Uterus (tissue), 3 donors: ENCODE measurements at regions not wholly inside any gene's neighbourhood (a gene's known extent, or its start where the extent isn't known, plus 50 kb on each side); places are given as distances from the start of the nearest gene placed in this dataset.

ENCODE experiments used
- DNase-seq, 2 donors: peaks; one replicate each; pipeline ENCODE4 v3.0.0-alpha.2; 2019 to 2020
- H3K27ac ChIP-seq, 2 donors: fragments of 200-600 bp; sonication (generic); 1 replicate in 1 of 2; 2 replicates in 1 of 2; pipeline ENCODE4 v1.5.1; 2016 to 2018
- H3K27me3 ChIP-seq, 2 donors: fragments of 200-600 bp; sonication (generic); one replicate each; pipeline ENCODE4 v1.5.1; 2018 to 2019; ENCODE audit warnings: control low read depth in 1 of 2
- H3K36me3 ChIP-seq, 2 donors: fragments of 200-600 bp; sonication (generic); one replicate each; pipeline ENCODE4 v1.5.1; 2019; ENCODE audit warnings: control low read depth in 1 of 2
- H3K4me1 ChIP-seq, 2 donors: fragments of 200-600 bp; sonication (generic); one replicate each; pipeline ENCODE4 v1.5.1; 2018 to 2019; ENCODE audit warnings: control low read depth in 1 of 2
- H3K4me3 ChIP-seq, 2 donors: fragments of 200-600 bp; sonication (generic); 1 replicate in 1 of 2; 2 replicates in 1 of 2; pipeline ENCODE4 v1.5.1; 2018 to 2019; ENCODE audit warnings: mild to moderate bottlenecking in 1 of 2
- H3K9me3 ChIP-seq, 2 donors: fragments of 200-600 bp; sonication (generic); one replicate each; pipeline ENCODE4 v1.5.1; 2019; ENCODE audit warnings: control low read depth in 1 of 2
- POLR2A ChIP-seq, 2 donors: fragments of 450-650 bp; IDR thresholded peaks; one replicate each; pipeline ENCODE4 v1.6.1; 2016; ENCODE audit warnings: antibody characterized with exemption in 2 of 2, mild to moderate bottlenecking in 1 of 2, moderate library complexity in 1 of 2
- intact Hi-C: fragments of 100-400 bp; cut with DNase I; formaldehyde crosslinking; loops from one replicate; pipeline ENCODE4 v1.15.1; 2023; ENCODE audit warnings: low total_unique reads
- TF ChIP-seq, protein P1 (sequence below), 4 experiments: fragments of 200-600 bp in 2 of 4; fragments of 450-650 bp in 2 of 4; sonication (generic) in 2 of 4; IDR thresholded peaks; one replicate each; pipeline ENCODE4 v1.5.1; 2016 to 2019; ENCODE audit warnings: antibody characterized with exemption in 4 of 4, mild to moderate bottlenecking in 2 of 4, moderate library complexity in 1 of 4
- donor health status: DM: yes; HTN: yes; CAD: no.

DNA sequence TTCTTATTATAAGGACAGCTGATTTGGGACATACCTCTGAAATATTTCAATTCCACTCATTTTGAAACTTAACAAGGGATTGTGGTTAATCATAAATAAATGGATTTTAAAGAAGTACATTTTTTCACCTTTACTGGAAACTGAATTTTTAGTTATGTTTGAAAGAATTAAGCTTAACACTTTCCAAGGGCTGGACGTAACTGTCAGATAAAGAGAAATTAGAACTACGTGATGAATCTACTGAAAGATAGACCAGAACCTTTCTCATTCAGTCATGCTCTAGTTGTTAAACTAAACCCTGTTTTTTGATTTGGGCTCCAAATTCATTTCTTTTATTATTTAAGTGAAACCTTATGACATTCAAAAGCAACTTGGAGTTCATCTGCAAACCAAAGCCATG is 1892.1 kb upstream of the SEL1L start:
- Histone ChIP-seq H3K4me3 (no peak overlapping the region), H3K4me1 (no peaks in the 10 kb centered on the region), H3K27me3 (no peaks in the 10 kb centered on the region), H3K36me3 (no peaks in the 10 kb centered on the region), H3K27ac (no peak overlapping the region), H3K9me3 (no peaks in the 10 kb centered on the region)
- no peak for DNase-seq
- intact Hi-C loops = no loop called here
- no peak for TF ChIP-seq POLR2A (IDR thresholded peaks at IDR 0.05)

DNA sequence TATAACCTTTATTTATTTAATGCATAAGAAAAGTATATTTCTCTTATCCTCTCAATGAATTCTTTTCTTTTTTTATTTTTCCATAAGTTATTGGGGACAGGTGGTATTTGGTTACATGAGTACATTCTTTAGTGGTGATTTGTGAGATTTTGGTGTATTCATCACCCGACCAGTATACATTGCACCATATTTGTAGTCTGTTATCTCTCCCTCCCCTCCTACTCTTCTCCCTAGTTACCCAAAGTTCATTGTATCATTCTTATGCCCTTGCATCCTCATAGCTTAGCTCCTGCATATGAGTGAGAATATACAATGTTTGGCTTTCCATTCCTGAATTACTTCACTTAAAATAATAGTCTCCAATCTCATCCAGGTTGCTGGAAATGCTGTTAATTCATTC is 1900.0 kb upstream of the SEL1L start:
- Histone ChIP-seq H3K9me3 (no peaks in the 10 kb centered on the region), H3K4me3 (no peak overlapping the region), H3K4me1 (no peaks in the 10 kb centered on the region), H3K36me3 (no peaks in the 10 kb centered on the region), H3K27me3 (no peaks in the 10 kb centered on the region), H3K27ac (no peak overlapping the region)
- intact Hi-C loops = no loop called here
- DNase-seq = no peak
- TF ChIP-seq, protein P1, sequence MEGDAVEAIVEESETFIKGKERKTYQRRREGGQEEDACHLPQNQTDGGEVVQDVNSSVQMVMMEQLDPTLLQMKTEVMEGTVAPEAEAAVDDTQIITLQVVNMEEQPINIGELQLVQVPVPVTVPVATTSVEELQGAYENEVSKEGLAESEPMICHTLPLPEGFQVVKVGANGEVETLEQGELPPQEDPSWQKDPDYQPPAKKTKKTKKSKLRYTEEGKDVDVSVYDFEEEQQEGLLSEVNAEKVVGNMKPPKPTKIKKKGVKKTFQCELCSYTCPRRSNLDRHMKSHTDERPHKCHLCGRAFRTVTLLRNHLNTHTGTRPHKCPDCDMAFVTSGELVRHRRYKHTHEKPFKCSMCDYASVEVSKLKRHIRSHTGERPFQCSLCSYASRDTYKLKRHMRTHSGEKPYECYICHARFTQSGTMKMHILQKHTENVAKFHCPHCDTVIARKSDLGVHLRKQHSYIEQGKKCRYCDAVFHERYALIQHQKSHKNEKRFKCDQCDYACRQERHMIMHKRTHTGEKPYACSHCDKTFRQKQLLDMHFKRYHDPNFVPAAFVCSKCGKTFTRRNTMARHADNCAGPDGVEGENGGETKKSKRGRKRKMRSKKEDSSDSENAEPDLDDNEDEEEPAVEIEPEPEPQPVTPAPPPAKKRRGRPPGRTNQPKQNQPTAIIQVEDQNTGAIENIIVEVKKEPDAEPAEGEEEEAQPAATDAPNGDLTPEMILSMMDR (IDR thresholded peaks at IDR 0.05) = no peak
- no peak for TF ChIP-seq POLR2A (IDR thresholded peaks at IDR 0.05)

DNA sequence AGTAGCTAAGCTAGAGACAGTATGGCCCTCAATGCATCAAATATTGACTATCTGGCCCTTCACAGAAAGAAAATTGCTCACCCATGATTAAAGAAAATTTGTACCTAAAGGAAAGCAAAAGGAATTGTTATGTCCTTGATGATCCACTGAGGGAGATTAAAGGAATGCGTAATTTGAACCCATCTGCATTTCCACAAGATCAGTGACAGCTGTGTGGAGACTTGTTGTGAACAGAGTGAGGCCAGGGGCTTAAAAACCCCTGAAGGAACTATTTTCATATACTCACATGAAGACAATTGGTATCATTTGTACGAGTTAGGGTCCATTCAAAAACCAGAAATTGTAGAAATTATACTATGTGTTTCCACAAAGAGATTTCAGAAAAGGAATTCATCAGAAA is 1908.1 kb upstream of the SEL1L start:
- Histone ChIP-seq H3K27ac (no peak overlapping the region), H3K36me3 (no peaks in the 10 kb centered on the region), H3K27me3 (no peaks in the 10 kb centered on the region), H3K4me3 (no peak overlapping the region), H3K9me3 (no peaks in the 10 kb centered on the region), H3K4me1 (no peaks in the 10 kb centered on the region)
- DNase-seq = no peak
- intact Hi-C loops = no loop called here
- no peak for TF ChIP-seq POLR2A (IDR thresholded peaks at IDR 0.05)
- TF ChIP-seq, protein P1 (IDR thresholded peaks at IDR 0.05) = no peak

DNA sequence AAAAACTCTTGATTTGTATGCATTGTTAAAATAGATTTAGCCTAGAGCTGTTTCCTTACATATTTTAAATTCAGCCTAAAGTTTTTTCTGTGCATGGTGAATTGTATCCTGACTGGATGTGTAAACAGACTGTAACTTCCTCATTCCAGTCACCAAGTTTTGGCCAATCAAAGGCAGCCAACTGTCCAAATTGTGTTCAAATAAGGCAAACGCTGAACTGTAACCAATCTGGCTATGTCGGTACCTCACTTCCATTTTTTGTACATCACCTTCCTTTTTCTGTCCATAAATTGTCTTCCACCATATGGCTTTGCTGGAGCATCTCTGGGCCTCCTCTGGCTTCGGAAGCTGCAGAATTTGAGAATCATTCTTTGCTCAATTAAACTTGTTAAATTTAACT is 1921.9 kb upstream of the SEL1L start:
- H3K4me1 ChIP-seq = no peaks in the 10 kb centered on the region
- H3K4me3 ChIP-seq = no peak overlapping the region
- DNase-seq = no peak
- intact Hi-C loops = no loop called here
- no peaks in the 10 kb centered on the region for H3K36me3 ChIP-seq
- H3K9me3 ChIP-seq = no peaks in the 10 kb centered on the region
- H3K27ac ChIP-seq = no peak overlapping the region
- TF ChIP-seq, protein P1 (IDR thresholded peaks at IDR 0.05) = no peak
- no peak for TF ChIP-seq POLR2A (IDR thresholded peaks at IDR 0.05)
- no peaks in the 10 kb centered on the region for H3K27me3 ChIP-seq

DNA sequence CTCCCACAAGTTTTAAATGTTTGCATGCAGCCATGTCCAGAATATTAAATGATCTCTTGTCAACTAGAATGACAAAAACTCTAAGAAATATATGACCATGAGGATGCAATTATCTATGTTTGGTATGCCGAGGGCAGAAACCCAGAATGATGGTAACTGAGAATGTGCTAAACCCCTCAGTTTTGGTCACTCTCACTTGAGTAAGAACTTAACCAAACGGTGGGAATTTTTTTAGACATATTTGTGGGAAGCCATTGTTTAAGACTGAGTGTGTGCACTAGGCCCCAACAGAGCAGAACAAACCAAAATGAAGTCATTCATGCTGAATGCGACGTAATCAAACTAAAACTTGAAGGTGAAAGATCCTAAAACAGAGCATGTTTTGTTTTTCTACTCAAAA is 1927.9 kb upstream of the SEL1L start:
- Histone ChIP-seq H3K4me1 (no peaks in the 10 kb centered on the region), H3K27ac (no peak overlapping the region), H3K4me3 (no peak overlapping the region), H3K27me3 (no peaks in the 10 kb centered on the region), H3K36me3 (no peaks in the 10 kb centered on the region), H3K9me3 (no peaks in the 10 kb centered on the region)
- no peak for DNase-seq
- intact Hi-C loops = no loop called here
- TF ChIP-seq POLR2A (IDR thresholded peaks at IDR 0.05) = no peak
- TF ChIP-seq, protein P1 (IDR thresholded peaks at IDR 0.05) = no peak

GRCh38 chr14:83462759-83463158 is 1929.1 kb upstream of the SEL1L start:
- no peak for TF ChIP-seq POLR2A (IDR thresholded peaks at IDR 0.05)
- TF ChIP-seq, protein P1 (IDR thresholded peaks at IDR 0.05) = no peak
- H3K27ac ChIP-seq = no peak overlapping the region
- no peaks in the 10 kb centered on the region for H3K4me1 ChIP-seq
- H3K9me3 ChIP-seq = no peaks in the 10 kb centered on the region
- DNase-seq = no peak
- no peak overlapping the region for H3K4me3 ChIP-seq
- no peaks in the 10 kb centered on the region for H3K36me3 ChIP-seq
- no peaks in the 10 kb centered on the region for H3K27me3 ChIP-seq
- intact Hi-C loops = no loop called here
